ENCODE measurements at regions not wholly inside any gene's neighbourhood (a gene's known extent, or its start where the extent isn't known, plus 50 kb on each side); places are given as distances from the start of the nearest gene placed in this dataset.

DNA sequence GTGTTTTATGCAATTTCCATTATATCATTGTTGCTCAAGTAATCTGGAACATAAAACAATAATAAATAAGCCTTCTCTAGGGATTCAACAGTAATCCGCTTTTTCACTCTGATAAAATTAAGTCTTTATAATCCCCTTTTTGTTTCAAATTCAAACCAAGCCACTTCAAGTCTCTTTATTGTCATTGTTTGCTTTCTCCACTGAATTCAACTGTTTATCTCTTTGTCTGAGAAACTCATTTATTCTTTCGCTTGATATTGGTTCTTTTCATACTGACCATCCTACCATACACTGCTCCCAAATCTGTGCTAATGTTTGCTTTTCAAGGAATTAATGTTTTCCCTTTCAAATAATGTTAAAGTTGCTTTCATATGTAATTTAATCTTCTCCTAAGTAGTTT, 550.4 kb upstream of the PCDH15 start:
- TF ChIP-seq TAF1 (IDR thresholded peaks at IDR 0.05; ENCODE audit: low read depth, low read length) (no peak), PAX5 (IDR thresholded peaks at IDR 0.05; ENCODE audit: insufficient read depth, low read length, severe bottlenecking) (no peak), SPI1 (IDR thresholded peaks at IDR 0.05; ENCODE audit: low read depth, low read length) (no peak), POLR2AphosphoS5 (IDR thresholded peaks at IDR 0.05; ENCODE audit: low read depth, low read length) (no peak), POU2F2 (IDR thresholded peaks at IDR 0.05; ENCODE audit: low read depth, low read length) (no peak), POLR2A (IDR thresholded peaks at IDR 0.05; ENCODE audit: low read depth, low read length) (no peak)
- DNase-seq (ENCODE audit: insufficient read length, low spot score) = no peak
- no peak for FAIRE-seq

DNA sequence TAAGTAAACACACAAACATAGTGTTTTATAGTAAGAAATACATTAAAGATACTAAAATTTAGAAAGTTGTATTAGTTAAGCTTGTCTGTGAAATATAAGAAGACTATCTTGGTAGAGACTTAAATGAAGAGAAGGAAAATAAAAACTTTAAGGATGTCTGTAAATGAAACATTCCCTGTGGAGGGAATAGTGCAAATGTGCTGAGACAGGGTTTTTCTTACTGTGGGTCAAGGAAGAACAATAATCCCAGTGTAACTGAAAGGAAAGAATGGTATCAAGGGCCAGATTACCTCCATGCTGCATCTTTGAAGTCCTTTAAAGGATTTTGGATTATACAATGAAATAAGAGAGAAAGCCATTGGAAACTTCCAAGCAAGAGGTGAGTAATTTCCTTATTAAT, 547.5 kb upstream of the PCDH15 start:
- FAIRE-seq (no peak), DNase-seq (ENCODE audit: insufficient read length, low spot score) (no peak)
- no peak for TF ChIP-seq SPI1 (IDR thresholded peaks at IDR 0.05; ENCODE audit: low read depth, low read length)
- no peak for TF ChIP-seq POLR2A (IDR thresholded peaks at IDR 0.05; ENCODE audit: low read depth, low read length)
- no peak for TF ChIP-seq POU2F2 (IDR thresholded peaks at IDR 0.05; ENCODE audit: low read depth, low read length)
- TF ChIP-seq TAF1 (IDR thresholded peaks at IDR 0.05; ENCODE audit: low read depth, low read length) = no peak
- TF ChIP-seq POLR2AphosphoS5 (IDR thresholded peaks at IDR 0.05; ENCODE audit: low read depth, low read length) = no peak
- no peak for TF ChIP-seq PAX5 (IDR thresholded peaks at IDR 0.05; ENCODE audit: insufficient read depth, low read length, severe bottlenecking)

DNA sequence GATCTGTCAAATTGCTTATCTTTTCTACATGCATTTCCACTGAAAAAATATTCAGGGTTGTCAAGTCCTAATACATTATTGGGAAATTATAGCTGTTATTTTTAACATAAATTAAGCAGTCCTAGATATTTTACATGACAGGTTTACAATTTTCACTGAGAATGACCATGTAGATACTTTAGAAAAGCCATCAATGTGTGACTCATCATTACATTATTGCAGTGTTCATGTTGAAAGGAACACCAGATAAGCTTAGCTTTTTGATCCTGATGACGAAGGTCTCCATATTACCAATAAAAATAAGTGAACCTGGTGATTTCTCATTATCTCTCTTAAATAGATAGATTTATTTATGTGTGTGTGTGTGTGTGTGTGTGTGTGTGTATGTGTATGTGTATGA, 529.5 kb upstream of the PCDH15 start:
- FAIRE-seq (no peak), DNase-seq (ENCODE audit: insufficient read length, low spot score) (no peak)
- TF ChIP-seq POU2F2 (IDR thresholded peaks at IDR 0.05; ENCODE audit: low read depth, low read length) (no peak), PAX5 (IDR thresholded peaks at IDR 0.05; ENCODE audit: insufficient read depth, low read length, severe bottlenecking) (no peak), POLR2AphosphoS5 (IDR thresholded peaks at IDR 0.05; ENCODE audit: low read depth, low read length) (no peak), TAF1 (IDR thresholded peaks at IDR 0.05; ENCODE audit: low read depth, low read length) (no peak), SPI1 (IDR thresholded peaks at IDR 0.05; ENCODE audit: low read depth, low read length) (no peak), POLR2A (IDR thresholded peaks at IDR 0.05; ENCODE audit: low read depth, low read length) (no peak)

DNA sequence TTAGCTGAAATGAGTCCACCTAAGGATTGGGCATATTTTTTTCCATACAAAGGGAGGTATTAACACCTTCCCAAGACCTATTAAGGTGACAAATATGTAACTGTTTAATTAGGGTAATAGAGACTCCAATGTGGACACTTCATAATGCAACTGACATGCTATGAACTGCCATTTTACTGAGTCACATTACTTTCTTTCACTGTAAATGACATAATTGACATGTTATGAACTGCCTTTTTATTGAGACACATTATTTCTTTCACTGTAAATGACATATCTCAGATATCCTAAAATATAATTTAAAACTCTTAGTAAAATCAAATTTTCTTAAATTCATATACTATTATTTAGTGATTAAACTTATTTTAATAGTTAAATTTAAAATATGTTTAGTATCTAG, 528.8 kb upstream of the PCDH15 start:
- DNase-seq (ENCODE audit: insufficient read length, low spot score) (no peak), FAIRE-seq (no peak)
- no peak for TF ChIP-seq POU2F2 (IDR thresholded peaks at IDR 0.05; ENCODE audit: low read depth, low read length)
- no peak for TF ChIP-seq POLR2A (IDR thresholded peaks at IDR 0.05; ENCODE audit: low read depth, low read length)

DNA sequence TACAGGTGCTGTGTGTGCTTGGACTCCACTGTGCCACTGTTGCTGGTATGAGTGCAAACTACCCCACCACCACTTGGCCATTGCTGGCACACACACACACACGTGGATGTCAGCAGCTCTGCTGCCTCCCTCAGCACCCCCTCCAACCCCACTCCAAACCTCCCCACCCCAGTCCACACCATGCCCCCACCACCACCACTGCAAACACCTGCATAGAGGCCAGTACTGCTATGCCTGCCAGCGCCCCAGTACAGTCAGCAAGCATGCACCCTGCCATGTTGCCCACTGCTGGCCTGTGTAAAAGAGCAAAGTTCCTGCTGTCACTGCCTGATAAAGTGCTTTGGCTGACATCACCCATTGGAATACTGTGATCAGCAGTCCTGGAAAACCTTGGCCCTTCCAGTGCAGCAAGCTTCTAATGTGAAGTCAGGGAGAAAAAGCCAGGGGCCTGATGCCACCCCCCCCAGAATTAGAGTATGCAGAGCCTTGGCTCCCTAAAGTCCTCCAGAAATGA, 519.2 kb upstream of the PCDH15 start:
- TF ChIP-seq POLR2A (IDR thresholded peaks at IDR 0.05; ENCODE audit: low read depth, low read length) (no peak), PAX5 (IDR thresholded peaks at IDR 0.05; ENCODE audit: insufficient read depth, low read length, severe bottlenecking) (no peak), TAF1 (IDR thresholded peaks at IDR 0.05; ENCODE audit: low read depth, low read length) (no peak), POU2F2 (IDR thresholded peaks at IDR 0.05; ENCODE audit: low read depth, low read length) (no peak), POLR2AphosphoS5 (IDR thresholded peaks at IDR 0.05; ENCODE audit: low read depth, low read length) (no peak), SPI1 (IDR thresholded peaks at IDR 0.05; ENCODE audit: low read depth, low read length) (no peak)
- FAIRE-seq = no peak

DNA sequence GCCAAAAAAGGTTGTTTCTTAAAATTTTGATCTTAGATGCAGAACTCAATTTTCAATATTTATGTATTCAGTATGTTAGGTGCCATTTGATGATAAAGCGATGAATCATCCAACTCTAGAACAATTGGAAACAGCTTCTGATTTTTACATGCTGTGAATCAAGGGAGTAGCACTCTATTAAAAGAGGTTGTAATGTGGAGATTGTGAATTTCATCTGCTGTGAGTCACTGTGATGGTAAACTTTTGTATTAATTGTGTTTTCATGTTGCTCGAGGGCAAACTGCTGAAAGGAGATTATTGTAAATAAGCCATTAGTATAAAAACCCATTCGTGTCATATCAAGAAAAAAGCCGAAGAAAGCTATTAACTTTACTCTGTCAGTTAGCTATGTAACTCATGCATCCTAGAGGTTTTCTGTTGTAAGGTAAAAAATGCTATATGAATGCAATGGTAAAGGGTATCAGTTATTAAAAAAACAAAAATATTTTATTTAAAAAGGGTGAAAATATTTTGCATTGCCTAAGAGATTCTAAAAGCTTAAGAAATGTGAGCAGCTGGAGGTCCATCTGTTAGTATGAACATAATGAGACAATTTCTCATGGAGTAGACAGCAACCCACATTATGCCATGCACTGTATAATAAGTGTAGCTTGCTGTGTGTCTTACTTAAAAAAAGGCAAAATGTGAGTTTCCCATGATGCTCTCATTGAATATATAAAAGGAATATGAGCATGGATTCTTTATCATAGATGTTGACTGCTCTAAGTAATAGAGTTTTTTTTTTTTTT, 511.0 kb upstream of the PCDH15 start:
- FAIRE-seq (no peak), DNase-seq (ENCODE audit: insufficient read length, low spot score) (no peak)
- TF ChIP-seq PAX5 (IDR thresholded peaks at IDR 0.05; ENCODE audit: insufficient read depth, low read length, severe bottlenecking) (no peak), POLR2AphosphoS5 (IDR thresholded peaks at IDR 0.05; ENCODE audit: low read depth, low read length) (no peak), POU2F2 (IDR thresholded peaks at IDR 0.05; ENCODE audit: low read depth, low read length) (no peak), TAF1 (IDR thresholded peaks at IDR 0.05; ENCODE audit: low read depth, low read length) (no peak), POLR2A (IDR thresholded peaks at IDR 0.05; ENCODE audit: low read depth, low read length) (no peak), SPI1 (IDR thresholded peaks at IDR 0.05; ENCODE audit: low read depth, low read length) (no peak)

More for the DNA sequence above, 519.2 kb upstream of the PCDH15 start:
- DNase-seq (ENCODE audit: insufficient read length, low spot score) = no peak

DNA sequence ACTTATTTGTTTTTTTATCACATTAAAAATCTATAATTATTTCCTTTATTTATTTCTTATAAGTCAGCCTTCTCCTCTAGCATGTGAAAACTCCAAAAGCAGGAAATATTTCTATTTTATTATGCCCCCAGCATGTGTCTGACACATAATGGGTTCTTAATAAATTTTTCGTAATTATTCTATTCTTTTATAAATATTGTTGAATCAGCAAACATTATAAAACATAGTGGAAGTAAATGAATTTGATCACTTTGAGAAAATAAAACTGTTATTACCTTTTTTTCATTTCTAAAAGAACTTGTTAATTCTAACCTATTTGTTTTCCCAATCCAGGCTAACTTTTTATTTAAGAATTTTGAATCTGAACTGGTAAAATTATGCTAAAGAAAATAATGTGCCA, 509.1 kb upstream of the PCDH15 start:
- DNase-seq (ENCODE audit: insufficient read length, low spot score) = no peak
- no peak for FAIRE-seq
- TF ChIP-seq TAF1 (IDR thresholded peaks at IDR 0.05; ENCODE audit: low read depth, low read length) = no peak
- TF ChIP-seq POU2F2 (IDR thresholded peaks at IDR 0.05; ENCODE audit: low read depth, low read length) = no peak
- TF ChIP-seq PAX5 (IDR thresholded peaks at IDR 0.05; ENCODE audit: insufficient read depth, low read length, severe bottlenecking) = no peak
- TF ChIP-seq POLR2AphosphoS5 (IDR thresholded peaks at IDR 0.05; ENCODE audit: low read depth, low read length) = no peak
- no peak for TF ChIP-seq POLR2A (IDR thresholded peaks at IDR 0.05; ENCODE audit: low read depth, low read length)
- no peak for TF ChIP-seq SPI1 (IDR thresholded peaks at IDR 0.05; ENCODE audit: low read depth, low read length)

DNA sequence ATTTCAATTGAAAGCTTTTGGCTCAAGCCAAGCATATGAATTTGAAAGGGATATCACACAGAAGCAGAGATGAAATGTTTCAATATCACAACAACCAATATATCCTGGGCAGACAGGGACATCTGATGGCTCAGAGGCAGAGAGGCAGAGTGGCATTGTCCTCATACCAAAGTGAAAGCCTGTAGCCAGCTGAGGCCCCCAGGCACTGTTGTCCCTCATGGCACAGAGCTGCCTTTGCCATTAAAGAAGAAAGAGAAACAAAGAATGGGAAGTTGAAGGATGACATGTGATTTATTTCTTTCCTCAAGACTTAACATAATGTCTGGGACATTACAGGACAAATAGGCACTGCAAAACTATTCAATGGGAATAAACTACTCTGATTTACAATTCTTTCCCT, 504.3 kb upstream of the PCDH15 start:
- FAIRE-seq = no peak
- no peak for TF ChIP-seq SPI1 (IDR thresholded peaks at IDR 0.05; ENCODE audit: low read depth, low read length)
- no peak for TF ChIP-seq POU2F2 (IDR thresholded peaks at IDR 0.05; ENCODE audit: low read depth, low read length)
- TF ChIP-seq PAX5 (IDR thresholded peaks at IDR 0.05; ENCODE audit: insufficient read depth, low read length, severe bottlenecking) = no peak
- no peak for TF ChIP-seq POLR2A (IDR thresholded peaks at IDR 0.05; ENCODE audit: low read depth, low read length)
- TF ChIP-seq TAF1 (IDR thresholded peaks at IDR 0.05; ENCODE audit: low read depth, low read length) = no peak
- no peak for TF ChIP-seq POLR2AphosphoS5 (IDR thresholded peaks at IDR 0.05; ENCODE audit: low read depth, low read length)
- no peak for DNase-seq (ENCODE audit: insufficient read length, low spot score)

DNA sequence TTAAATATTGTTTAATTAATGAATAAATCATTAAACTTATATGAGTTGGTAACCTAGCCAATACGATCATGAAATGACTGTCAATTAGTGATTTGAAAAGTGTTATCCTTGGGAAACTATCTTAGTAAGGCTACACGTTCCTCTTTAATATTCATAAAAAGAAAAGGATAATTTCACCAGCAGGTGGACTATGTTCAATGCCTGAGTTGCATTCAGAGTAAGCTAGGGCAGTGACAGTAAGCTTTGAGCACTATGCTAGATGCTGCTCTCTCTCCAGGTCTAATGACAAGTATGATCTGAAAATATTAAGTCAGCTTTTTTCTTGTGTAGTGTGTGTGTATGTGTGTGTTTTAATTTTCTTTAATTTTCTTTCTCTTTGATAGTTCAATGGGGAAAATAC, 486.3 kb upstream of the PCDH15 start:
- FAIRE-seq = no peak
- DNase-seq (ENCODE audit: insufficient read length, low spot score) = no peak
- TF ChIP-seq POLR2A (IDR thresholded peaks at IDR 0.05; ENCODE audit: low read depth, low read length) = no peak
- TF ChIP-seq SPI1 (IDR thresholded peaks at IDR 0.05; ENCODE audit: low read depth, low read length) = no peak
- TF ChIP-seq PAX5 (IDR thresholded peaks at IDR 0.05; ENCODE audit: insufficient read depth, low read length, severe bottlenecking) = no peak
- TF ChIP-seq TAF1 (IDR thresholded peaks at IDR 0.05; ENCODE audit: low read depth, low read length) = no peak
- TF ChIP-seq POLR2AphosphoS5 (IDR thresholded peaks at IDR 0.05; ENCODE audit: low read depth, low read length) = no peak
- TF ChIP-seq POU2F2 (IDR thresholded peaks at IDR 0.05; ENCODE audit: low read depth, low read length) = no peak
